HG03442 (cell line): ENCODE measurements at regions not wholly inside any gene's neighbourhood (a gene's known extent, or its start where the extent isn't known, plus 50 kb on each side); places are given as distances from the start of the nearest gene placed in this dataset.

Experiments used
- ATAC-seq: cut with Tn5 transposase; IDR thresholded peaks from one replicate; pipeline ENCODE4 v1.9.1; 2021; ENCODE audit warnings: mild to moderate bottlenecking, moderate library complexity; ENCODE audit not compliant: unreplicated experiment

GRCh38 chr2:134134827-134135226 is 119.0 kb upstream of the MGAT5 start:
- no peak for ATAC-seq

GRCh38 chr2:134135793-134136192 is 118.1 kb upstream of the MGAT5 start:
- ATAC-seq = no peak

- no peak for ATAC-seq
Observed at GRCh38 chr2:134136731-134137130, 117.1 kb upstream of the MGAT5 start.

GRCh38 chr2:134137182-134137611 is 116.7 kb upstream of the MGAT5 start:
- ATAC-seq = no peak

GRCh38 chr2:134138115-134138514 is 115.8 kb upstream of the MGAT5 start:
- no peak for ATAC-seq

DNA sequence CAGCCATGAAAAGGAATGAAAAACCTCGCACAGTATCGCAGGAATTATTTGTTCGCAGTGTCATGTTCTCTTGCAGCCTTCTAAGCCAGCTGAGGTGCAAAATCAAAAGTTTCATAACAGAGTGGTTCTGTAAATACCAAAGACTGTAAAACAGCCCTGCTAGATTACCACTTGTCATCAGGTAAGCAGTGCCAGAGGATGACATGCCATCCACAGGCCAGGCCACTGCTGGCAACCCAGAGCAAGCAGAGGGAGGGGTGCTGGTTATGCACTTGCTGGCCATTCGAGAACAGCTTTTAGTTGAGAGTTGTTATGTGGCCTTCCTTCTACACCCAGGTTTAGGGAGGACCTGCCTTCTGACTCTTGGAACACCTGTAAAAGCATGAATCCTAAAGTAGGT is 114.3 kb upstream of the MGAT5 start:
- no peak for ATAC-seq

- ATAC-seq = no peak
Observed at GRCh38 chr2:134140251-134140661, 113.6 kb upstream of the MGAT5 start.

DNA sequence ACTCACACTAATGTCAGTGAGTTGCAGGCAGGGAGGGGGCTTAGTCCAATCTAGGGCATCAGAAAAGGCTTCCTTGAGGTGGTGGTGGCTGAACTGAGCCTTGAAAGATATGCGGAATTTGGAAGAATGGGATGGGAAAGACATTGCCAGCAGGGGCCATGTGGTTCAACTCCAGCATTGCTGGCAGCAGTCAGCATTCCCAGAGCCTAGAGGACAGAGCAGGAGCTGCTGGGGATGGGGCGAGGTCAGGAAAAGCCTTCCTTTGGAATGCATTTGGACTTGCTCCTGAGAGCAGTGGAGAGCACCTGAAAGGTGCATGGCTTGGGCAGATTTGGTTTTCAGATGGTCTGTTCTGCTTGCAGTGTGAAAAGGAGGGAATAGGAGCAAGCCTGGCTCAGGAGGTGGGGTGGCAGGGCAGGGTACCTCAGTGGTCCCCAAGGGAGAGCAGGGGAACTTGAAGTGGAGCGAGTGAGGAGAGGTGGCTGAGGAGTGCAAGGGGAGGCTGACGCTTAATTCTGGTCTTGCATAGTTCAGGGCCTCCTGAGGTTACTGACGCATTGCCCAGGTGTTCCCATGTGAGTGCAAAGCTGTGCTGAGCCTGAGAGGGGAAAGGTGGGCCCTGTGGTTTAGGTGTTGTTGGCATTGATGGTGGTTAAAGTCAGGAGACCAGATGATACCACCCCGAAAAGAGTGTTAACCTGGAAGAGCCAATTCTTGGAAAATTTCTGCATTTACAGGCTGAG is 112.1 kb upstream of the MGAT5 start:
- no peak for ATAC-seq

DNA sequence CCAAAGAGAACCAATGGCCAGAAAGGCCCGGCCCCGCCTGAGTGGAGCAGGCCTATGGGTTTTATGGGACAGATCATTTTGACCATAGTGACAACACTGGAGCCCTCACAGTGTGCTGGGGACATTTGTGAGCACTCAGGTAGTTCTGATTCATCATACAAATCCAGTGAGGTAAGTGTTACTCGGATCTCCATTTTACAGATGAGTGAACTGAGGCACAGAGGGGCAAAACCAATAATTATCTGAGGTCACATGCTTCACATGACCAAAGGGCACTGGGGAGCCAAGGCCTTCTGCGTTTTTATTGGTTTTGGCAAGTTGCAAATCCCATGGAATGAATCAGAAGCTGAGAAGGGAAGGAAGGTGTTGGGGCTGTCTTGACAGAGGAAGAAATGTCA is 111.5 kb upstream of the MGAT5 start:
- no peak for ATAC-seq

DNA sequence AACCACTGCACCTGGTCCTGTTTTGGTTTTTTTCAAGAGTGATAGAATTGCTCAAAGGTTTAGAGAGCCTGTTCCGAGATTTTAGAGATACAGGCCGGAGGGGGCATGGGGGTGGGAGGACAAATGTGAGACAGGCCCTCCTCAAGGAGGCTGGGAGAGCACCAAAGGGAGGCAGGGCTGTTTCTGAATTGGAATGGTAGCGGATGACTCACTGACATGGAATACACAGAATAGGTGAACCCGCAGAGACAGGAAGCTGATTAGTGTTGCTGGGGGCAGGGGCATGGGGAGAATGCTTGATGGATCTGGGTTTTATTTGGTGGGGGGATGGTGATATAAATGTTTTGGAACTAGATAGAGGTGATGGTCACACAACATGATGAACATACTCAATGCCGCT is 111.0 kb upstream of the MGAT5 start:
- ATAC-seq = no peak

DNA sequence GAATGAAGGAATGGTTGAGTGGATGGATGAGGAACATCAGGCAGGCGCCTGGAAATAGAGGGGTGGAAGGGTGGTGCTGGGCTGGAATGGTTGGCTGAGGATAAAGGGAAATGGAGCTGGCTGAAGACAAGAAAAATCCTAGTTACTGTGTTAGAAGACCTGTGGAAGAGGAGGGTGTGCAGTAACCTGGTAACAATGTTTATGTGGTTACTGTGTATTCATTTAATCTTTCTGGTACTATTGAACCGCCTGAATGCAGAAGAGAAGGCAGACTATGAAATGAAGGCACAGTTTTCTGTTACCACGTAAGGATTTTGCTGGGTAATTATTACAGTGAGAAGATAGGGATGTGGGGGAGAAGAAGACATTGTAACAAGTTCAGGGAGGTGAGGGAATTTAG is 110.3 kb upstream of the MGAT5 start:
- ATAC-seq = no peak

DNA sequence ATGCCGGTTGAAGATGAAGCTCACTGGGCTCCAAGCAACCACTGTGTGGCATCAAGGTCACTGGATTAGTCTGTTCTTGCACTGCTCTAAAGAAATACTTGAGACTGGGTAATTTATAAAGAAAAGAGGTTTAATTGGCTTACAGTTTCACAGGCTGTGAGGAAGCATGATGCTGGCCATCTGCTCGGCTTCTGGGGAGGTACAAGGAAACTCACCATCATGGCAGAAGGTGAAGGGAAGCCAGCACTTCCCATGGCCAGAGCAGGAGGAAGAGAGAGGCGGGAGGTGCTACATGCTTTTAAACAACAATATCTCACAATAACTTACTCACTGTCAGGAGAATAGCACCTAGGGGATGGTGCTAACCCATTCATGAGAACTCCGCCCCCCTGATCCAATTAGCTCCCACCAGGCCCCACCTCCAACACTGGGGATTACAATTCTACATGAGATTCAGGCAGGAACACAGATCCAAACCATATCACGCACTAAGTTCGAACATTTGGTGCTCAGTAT is 109.7 kb upstream of the MGAT5 start:
- ATAC-seq = no peak

- no peak for ATAC-seq
Observed at GRCh38 chr2:134144651-134145050, 109.2 kb upstream of the MGAT5 start.

DNA sequence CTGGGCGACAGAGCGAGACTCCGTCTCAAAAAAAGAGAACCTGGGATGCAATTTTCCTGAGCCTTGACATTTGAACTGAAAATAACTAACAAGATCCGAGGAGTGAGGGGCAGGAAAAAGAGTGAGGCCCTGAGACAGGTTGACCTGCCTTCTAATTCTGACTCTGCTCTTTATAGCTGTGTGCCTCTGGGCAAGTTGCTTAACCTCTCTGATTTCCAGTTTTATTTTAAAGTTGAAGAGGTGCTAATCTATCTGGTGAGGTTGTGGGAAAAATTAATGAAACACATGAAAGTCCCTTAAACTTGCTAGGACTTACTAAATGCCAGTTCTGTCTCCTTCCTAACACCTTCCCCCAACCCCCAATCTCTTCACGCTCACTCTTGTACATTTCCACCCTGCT is 108.4 kb upstream of the MGAT5 start:
- no peak for ATAC-seq

DNA sequence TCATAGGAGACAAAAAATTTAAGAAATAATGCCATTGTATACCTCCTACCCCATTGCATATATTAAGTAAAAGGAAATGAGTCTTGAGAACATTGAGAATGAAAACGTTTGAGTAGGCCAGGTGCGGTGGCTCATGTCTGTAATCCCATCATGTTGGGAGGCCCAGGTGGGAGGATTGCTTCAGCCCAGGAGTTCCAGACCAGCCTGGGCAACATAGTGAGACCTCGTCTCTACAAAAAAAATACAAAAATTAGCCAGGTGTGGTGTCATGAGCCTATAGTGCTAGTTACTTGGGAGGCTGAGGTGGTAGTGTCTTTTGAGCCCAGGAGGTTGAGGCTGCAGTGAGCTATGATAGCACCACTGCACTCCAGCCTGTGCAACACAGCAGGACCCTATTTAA is 107.7 kb upstream of the MGAT5 start:
- ATAC-seq = no peak

DNA sequence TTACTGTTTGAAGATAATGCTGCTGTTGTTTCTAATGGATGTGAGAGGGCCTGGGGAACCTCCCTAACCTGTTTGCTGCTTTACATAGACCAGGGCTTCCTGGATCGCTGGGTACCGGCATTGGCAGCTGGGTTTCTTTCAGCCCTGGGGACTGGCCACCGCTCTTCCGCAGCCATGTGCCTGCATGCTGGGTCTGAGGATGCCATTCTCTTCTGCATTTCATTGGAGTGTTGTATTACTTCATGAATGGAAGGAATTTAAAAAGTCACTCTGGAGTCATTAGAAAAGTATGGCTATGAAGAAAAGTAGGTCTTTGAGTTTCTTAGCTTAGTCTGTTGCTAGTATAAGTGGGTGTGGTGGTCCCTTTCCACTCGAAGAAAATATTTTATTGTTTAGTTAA is 107.3 kb upstream of the MGAT5 start:
- ATAC-seq = no peak

- ATAC-seq = no peak
Observed at GRCh38 chr2:134148172-134148571, 105.7 kb upstream of the MGAT5 start.

GRCh38 chr2:134148843-134149472 is 104.9 kb upstream of the MGAT5 start:
- no peak for ATAC-seq

- ATAC-seq = no peak
Observed at GRCh38 chr2:134149904-134150303, 104.0 kb upstream of the MGAT5 start.

DNA sequence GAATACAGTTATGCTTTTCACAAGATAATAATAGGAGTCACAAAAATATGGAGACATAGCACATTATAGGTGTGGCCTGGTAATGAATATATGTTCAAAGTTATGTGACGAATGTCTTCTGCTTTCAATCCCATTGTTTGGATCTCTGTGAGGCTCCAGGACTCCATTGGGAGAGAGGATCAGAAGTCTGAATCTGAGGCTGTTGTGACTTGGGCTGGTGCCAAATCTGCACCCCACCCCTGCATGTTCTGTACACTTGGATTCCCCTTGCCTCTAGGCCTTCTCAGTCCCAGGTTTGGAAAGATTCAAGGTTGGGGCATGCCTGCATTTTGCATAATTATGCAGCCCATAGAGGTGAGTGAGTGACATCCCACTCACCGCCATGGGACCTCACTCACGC is 103.1 kb upstream of the MGAT5 start:
- ATAC-seq = no peak

DNA sequence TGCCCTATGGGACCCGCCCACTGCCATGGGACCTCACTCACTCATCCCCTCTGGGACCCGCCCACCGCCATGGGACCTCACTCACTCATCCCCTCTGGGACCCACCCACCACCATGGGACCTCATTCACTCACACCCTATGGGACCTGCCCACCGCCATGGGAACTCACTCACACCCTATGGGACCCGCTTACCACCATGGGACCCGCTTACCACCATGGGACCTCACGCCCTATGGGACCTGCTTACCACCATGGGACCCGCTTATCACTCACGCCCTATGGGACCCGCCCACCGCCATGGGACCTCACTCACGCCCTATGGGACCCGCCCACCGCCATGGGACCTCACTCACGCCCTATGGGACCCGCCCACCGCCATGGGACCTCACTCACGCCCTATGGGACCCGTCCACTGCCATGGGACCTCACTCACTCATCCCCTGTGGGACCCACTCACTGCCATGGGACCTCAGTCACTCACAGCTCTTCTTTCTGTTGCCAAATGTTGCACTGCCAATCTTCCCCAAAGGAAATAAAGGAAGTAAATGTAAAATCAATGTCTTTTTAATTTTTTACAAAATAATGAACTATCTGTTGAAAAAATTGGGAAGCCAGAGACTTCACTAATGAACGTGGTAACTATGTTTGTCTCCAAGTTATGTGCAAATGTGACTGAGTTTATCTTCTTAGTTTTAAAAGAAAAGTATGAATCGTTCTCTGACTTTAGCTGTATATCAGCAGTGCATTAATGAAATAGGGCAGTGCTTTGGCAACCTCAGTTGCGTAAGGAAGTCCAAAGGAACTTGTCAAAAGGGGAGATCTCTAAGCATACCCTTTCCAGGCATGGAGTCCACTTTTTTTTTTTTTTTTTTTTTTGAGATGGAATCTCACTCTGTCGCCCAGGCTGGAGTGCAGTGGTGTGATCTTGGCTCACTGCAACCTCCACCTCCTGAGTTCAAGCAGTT is 101.5 kb upstream of the MGAT5 start:
- no peak for ATAC-seq
